ENCODE measurements at regions not wholly inside any gene's neighbourhood (a gene's known extent, or its start where the extent isn't known, plus 50 kb on each side); places are given as distances from the start of the nearest gene placed in this dataset.

- peaks cover 0 to 4% (median under 1%) of the 10 kb centered on the region in 7 donors for H3K9me3 Mint-ChIP-seq
- no peaks in the 10 kb centered on the region for H3K4me1 Mint-ChIP-seq
These were observed 172.5 kb downstream of the IER5 start for GRCh38 chr1:181260994-181261393.

GRCh38 chr1:181262069-181262468 is 173.6 kb downstream of the IER5 start:
- Histone ChIP-seq H3K79me2 (ENCODE audit: insufficient read depth, low read length) (no peaks in the 10 kb centered on the region), H3K4me1 (ENCODE audit: control insufficient read depth in 1 of 2, insufficient read depth in 2 of 2, low read length in 2 of 2) (no peaks in the 10 kb centered on the region), H3K9me3 (replicated peaks in 1 of 2; ENCODE audit: control insufficient read depth in 1 of 2, insufficient read depth in 1 of 2, low read length in 2 of 2) (no peaks in the 10 kb centered on the region), H2AFZ (ENCODE audit: insufficient read depth, low read depth, low read length, poor library complexity, severe bottlenecking) (no peak overlapping the region), H3K4me3 (replicated peaks in 1 of 3; ENCODE audit: low read depth in 2 of 3, low read length in 3 of 3) (no peak overlapping the region), H3K36me3 (replicated peaks in 1 of 2; ENCODE audit: control insufficient read depth in 1 of 2, insufficient read depth in 2 of 2, low read length in 2 of 2) (no peaks in the 10 kb centered on the region), H3K4me2 (replicated peaks; ENCODE audit: extremely low read depth, low read length, poor library complexity, severe bottlenecking) (no peak overlapping the region), H3K27me3 (ENCODE audit: control insufficient read depth in 2 of 2, insufficient read depth in 2 of 2, low read length in 2 of 2) (no peaks in the 10 kb centered on the region), H3K9ac (ENCODE audit: insufficient read depth, low read length, poor library complexity, severe bottlenecking) (no peak overlapping the region), H4K20me1 (ENCODE audit: insufficient read depth, low read length) (no peaks in the 10 kb centered on the region), H3K27ac (ENCODE audit: low read depth in 1 of 2, low read length in 2 of 2) (no peak overlapping the region)
- Mint-ChIP-seq H3K36me3 (no peaks in the 10 kb centered on the region), H3K27ac (no peak overlapping the region), H3K9me3 (peaks cover 0 to 4% (median 2%) of the 10 kb centered on the region in 7 donors), H3K4me1 (no peaks in the 10 kb centered on the region), H3K27me3 (ENCODE audit: low read depth in 3 of 3) (peaks cover 2 to 14% (median 6%) of the 10 kb centered on the region in 3 donors), H3K4me3 (no peak overlapping the region)
- no peak for DNase-seq
- no CpG with 5 or more reads among the region's 1 CpG for WGBS (ENCODE audit: insufficient coverage)
- TF ChIP-seq CTCF (IDR thresholded peaks at IDR 0.05), result no peak
- intact Hi-C loops (cut with micrococcal nuclease), result no loop called here

More at GRCh38 chr1:181260994-181261393, 172.5 kb downstream of the IER5 start:
- no peaks in the 10 kb centered on the region for H4K20me1 ChIP-seq (ENCODE audit: insufficient read depth, low read length)
- H3K9ac ChIP-seq (ENCODE audit: insufficient read depth, low read length, poor library complexity, severe bottlenecking), result no peak overlapping the region
- no peak overlapping the region for H3K4me2 ChIP-seq (replicated peaks; ENCODE audit: extremely low read depth, low read length, poor library complexity, severe bottlenecking)
- Mint-ChIP-seq H3K27me3 (ENCODE audit: low read depth in 3 of 3) (peaks cover 2 to 14% (median 7%) of the 10 kb centered on the region in 3 donors), H3K27ac (no peak overlapping the region), H3K4me3 (no peak overlapping the region), H3K36me3 (no peaks in the 10 kb centered on the region)
- no CpG with 5 or more reads among the region's 1 CpG for WGBS (ENCODE audit: insufficient coverage)
- intact Hi-C loops (cut with micrococcal nuclease), result no loop called here
- no peak overlapping the region for H3K27ac ChIP-seq (ENCODE audit: low read depth in 1 of 2, low read length in 2 of 2)
- no peaks in the 10 kb centered on the region for H3K4me1 ChIP-seq (ENCODE audit: control insufficient read depth in 1 of 2, insufficient read depth in 2 of 2, low read length in 2 of 2)
- H3K9me3 ChIP-seq (replicated peaks in 1 of 2; ENCODE audit: control insufficient read depth in 1 of 2, insufficient read depth in 1 of 2, low read length in 2 of 2), result no peaks in the 10 kb centered on the region
- TF ChIP-seq CTCF (IDR thresholded peaks at IDR 0.05), result no peak
- H3K79me2 ChIP-seq (ENCODE audit: insufficient read depth, low read length), result no peaks in the 10 kb centered on the region
- no peaks in the 10 kb centered on the region for H3K27me3 ChIP-seq (ENCODE audit: control insufficient read depth in 2 of 2, insufficient read depth in 2 of 2, low read length in 2 of 2)
- no peak overlapping the region for H3K4me3 ChIP-seq (replicated peaks in 1 of 3; ENCODE audit: low read depth in 2 of 3, low read length in 3 of 3)
- no peak for DNase-seq
- H3K36me3 ChIP-seq (replicated peaks in 1 of 2; ENCODE audit: control insufficient read depth in 1 of 2, insufficient read depth in 2 of 2, low read length in 2 of 2), result no peaks in the 10 kb centered on the region
- no peak overlapping the region for H2AFZ ChIP-seq (ENCODE audit: insufficient read depth, low read depth, low read length, poor library complexity, severe bottlenecking)

All from CD14-positive monocyte (primary cell).